SH-SY5Y (cell line): ENCODE measurements at regions not wholly inside any gene's neighbourhood (a gene's known extent, or its start where the extent isn't known, plus 50 kb on each side); places are given as distances from the start of the nearest gene placed in this dataset.

ENCODE experiments used
- GATA2 ChIP-seq: IDR thresholded peaks from 2 replicates; pipeline ENCODE4 v1.6.1; 2011; ENCODE audit warnings: mild to moderate bottlenecking, low read depth, low read length
- GATA3 ChIP-seq: IDR thresholded peaks from 2 replicates; pipeline ENCODE4 v1.6.1; 2011; ENCODE audit warnings: low read depth, mild to moderate bottlenecking, low read length, moderate library complexity

GRCh38 chr9:118192807-118193206 lies 488.6 kb downstream of the TLR4 start:
- TF ChIP-seq GATA3 (no peak), GATA2 (no peak)

- TF ChIP-seq GATA3 (no peak), GATA2 (no peak)
These were observed 505.1 kb downstream of the TLR4 start for GRCh38 chr9:118209343-118209742.

- TF ChIP-seq GATA2 = no peak
- TF ChIP-seq GATA3 = no peak
These were observed 511.3 kb downstream of the TLR4 start for GRCh38 chr9:118215549-118215948.

- no peak for TF ChIP-seq GATA2
- no peak for TF ChIP-seq GATA3
These were observed 518.2 kb downstream of the TLR4 start for GRCh38 chr9:118222375-118222774.

GRCh38 chr9:118223111-118223510 lies 518.9 kb downstream of the TLR4 start:
- TF ChIP-seq GATA3 (no peak), GATA2 (no peak)

- TF ChIP-seq GATA3 (0 out of 2 replicates have a peak, but pooled peaks have one; percentile 8), GATA2 (peak; percentile 86)
These were observed 526.1 kb downstream of the TLR4 start for GRCh38 chr9:118230329-118230728.

GRCh38 chr9:118236625-118237024 lies 532.4 kb downstream of the TLR4 start:
- TF ChIP-seq GATA3 (no peak), GATA2 (no peak)

- TF ChIP-seq GATA2 = no peak
- no peak for TF ChIP-seq GATA3
These were observed 533.9 kb downstream of the TLR4 start for GRCh38 chr9:118238139-118238538.

GRCh38 chr9:118252027-118252426 lies 547.8 kb downstream of the TLR4 start:
- no peak for TF ChIP-seq GATA3
- TF ChIP-seq GATA2 = no peak

- TF ChIP-seq GATA3 = no peak
- no peak for TF ChIP-seq GATA2
These were observed 558.0 kb downstream of the TLR4 start for GRCh38 chr9:118262191-118262590.

GRCh38 chr9:118263949-118264348 lies 559.7 kb downstream of the TLR4 start:
- TF ChIP-seq GATA3 (no peak), GATA2 (no peak)

GRCh38 chr9:118268046-118268445 lies 563.8 kb downstream of the TLR4 start:
- no peak for TF ChIP-seq GATA2
- TF ChIP-seq GATA3 = no peak

- no peak for TF ChIP-seq GATA3
- no peak for TF ChIP-seq GATA2
These were observed 565.4 kb downstream of the TLR4 start for GRCh38 chr9:118269623-118270022.

- TF ChIP-seq GATA3 (no peak), GATA2 (no peak)
These were observed 567.1 kb downstream of the TLR4 start for GRCh38 chr9:118271331-118271730.

GRCh38 chr9:118271936-118272335 lies 567.7 kb downstream of the TLR4 start:
- TF ChIP-seq GATA3 = no peak
- TF ChIP-seq GATA2 = no peak

GRCh38 chr9:118273048-118273447 lies 568.8 kb downstream of the TLR4 start:
- TF ChIP-seq GATA2 = no peak
- TF ChIP-seq GATA3 = no peak

GRCh38 chr9:118276784-118277183 lies 572.6 kb downstream of the TLR4 start:
- TF ChIP-seq GATA2 (no peak), GATA3 (no peak)
